Activated CD8-positive, alpha-beta T cell treated with anti-CD3 and anti-CD28 coated beads, Interleukin-2, amount 10 ng/mL, durations not matched to agents 7 days and 5 days (primary cell): ENCODE measurements at regions not wholly inside any gene's neighbourhood (a gene's known extent, or its start where the extent isn't known, plus 50 kb on each side); places are given as distances from the start of the nearest gene placed in this dataset.

Experiments used
- ATAC-seq: fragments of 150-1000 bp; cut with Tn5 transposase; one replicate; pipeline ENCODE4 v1.10.0; 2021; ENCODE audit warnings: moderate library complexity
- CTCF ChIA-PET: fragments of 350-600 bp; sonication (Branson Sonifier 250); formaldehyde crosslinking; loops from one replicate; lab custom pipeline; 2021; ENCODE audit warnings: antibody characterized with exemption; lab: Charles Lee
- POLR2A ChIA-PET: fragments of 350-600 bp; sonication (Branson Sonifier 250); formaldehyde crosslinking; loops from one replicate; lab custom pipeline; 2021; ENCODE audit warnings: antibody characterized with exemption; lab: Charles Lee
- DNase-seq: peaks from one replicate; pipeline ENCODE4 v3.0.0-alpha.2; 2020
- H3K27ac Mint-ChIP-seq: one replicate; pipeline ENCODE4 v1.8.0; 2021; ENCODE audit warnings: mild to moderate bottlenecking, mixed read lengths
- H3K27me3 Mint-ChIP-seq: one replicate; pipeline ENCODE4 v1.8.0; 2021; ENCODE audit warnings: low read depth, mixed read lengths
- H3K36me3 Mint-ChIP-seq: one replicate; pipeline ENCODE4 v1.8.0; 2021; ENCODE audit warnings: low read depth, mixed read lengths
- H3K4me1 Mint-ChIP-seq: one replicate; pipeline ENCODE4 v1.8.0; 2021; ENCODE audit warnings: low read depth, mixed read lengths
- H3K4me3 Mint-ChIP-seq: one replicate; pipeline ENCODE4 v1.8.0; 2021; ENCODE audit warnings: mild to moderate bottlenecking, mixed read lengths
- H3K9me3 Mint-ChIP-seq: one replicate; pipeline ENCODE4 v1.8.0; 2022; ENCODE audit warnings: mixed read lengths; ENCODE audit not compliant: insufficient read depth

DNA sequence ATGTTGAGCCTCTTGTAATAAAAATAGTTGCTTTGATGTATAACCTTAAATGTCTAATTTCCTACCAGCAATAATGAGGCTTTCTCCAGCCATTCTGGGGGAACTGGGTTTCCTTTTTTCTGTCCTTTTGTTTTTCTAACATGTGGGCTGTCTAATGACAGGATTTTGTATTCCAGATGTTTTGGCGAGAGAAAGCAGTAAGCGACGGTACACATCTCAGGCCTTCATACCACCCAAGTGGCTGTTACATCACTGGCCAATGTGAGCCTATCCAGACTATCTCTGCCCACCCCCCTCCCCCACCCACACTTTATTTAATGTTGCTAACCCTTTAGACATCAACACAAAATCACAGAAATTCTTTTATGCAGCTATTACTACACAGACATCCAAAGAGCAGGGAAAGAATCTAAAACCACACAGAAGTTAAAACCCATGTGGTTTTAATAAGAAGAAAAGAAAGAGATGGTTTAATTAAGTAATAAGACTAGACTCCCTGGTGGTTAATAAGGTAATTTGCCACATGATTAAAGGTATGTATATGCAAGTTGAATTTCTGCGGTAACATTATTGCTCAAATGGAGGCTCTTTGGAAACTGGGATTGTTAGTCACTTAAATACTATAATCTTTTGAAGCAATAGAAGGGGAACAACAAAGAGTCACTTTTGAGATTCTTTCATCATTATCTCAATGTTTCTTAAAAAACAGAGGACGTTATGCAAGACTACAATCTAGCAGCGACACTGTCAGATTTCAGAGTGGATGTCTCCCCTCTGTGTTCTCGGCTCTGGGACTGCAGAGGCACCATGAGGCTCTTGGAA, 365.1 kb downstream of the ENC1 start:
- peaks cover 6% of the 10 kb centered on the region for H3K27me3 Mint-ChIP-seq
- no peak overlapping the region for H3K27ac Mint-ChIP-seq
- no peak for DNase-seq
- no peaks in the 10 kb centered on the region for H3K36me3 Mint-ChIP-seq
- no peaks in the 10 kb centered on the region for H3K9me3 Mint-ChIP-seq
- H3K4me1 Mint-ChIP-seq, result no peaks in the 10 kb centered on the region
- no peak for ATAC-seq
- ChIA-PET POLR2A (no interaction called here), CTCF (no interaction called here)
- no peak overlapping the region for H3K4me3 Mint-ChIP-seq

DNA sequence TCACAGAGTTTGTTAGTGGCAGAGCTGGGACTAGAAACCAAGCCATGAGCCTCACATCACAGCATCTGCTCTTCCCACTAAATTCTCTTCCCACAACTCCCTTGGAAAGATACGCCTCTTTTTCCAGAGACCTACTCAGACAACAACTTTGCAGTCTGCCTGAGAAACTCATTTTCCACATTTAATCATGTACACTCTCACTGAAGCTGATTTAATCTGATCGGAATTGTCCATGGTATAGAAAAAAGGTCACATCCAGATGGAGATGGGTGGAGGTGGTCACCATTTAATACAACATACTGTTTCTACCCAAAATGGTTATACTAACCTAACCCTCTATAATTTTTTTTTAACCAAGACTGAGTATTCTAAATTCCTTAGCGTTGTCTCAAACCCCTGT, 366.2 kb downstream of the ENC1 start:
- Mint-ChIP-seq H3K4me3 (no peak overlapping the region), H3K9me3 (no peaks in the 10 kb centered on the region), H3K4me1 (no peaks in the 10 kb centered on the region), H3K36me3 (no peaks in the 10 kb centered on the region), H3K27ac (no peak overlapping the region), H3K27me3 (peaks cover 9% of the 10 kb centered on the region)
- DNase-seq (no peak), ATAC-seq (no peak)
- ChIA-PET CTCF (no interaction called here), POLR2A (no interaction called here)

- H3K36me3 Mint-ChIP-seq, result no peaks in the 10 kb centered on the region
- ATAC-seq (no peak), DNase-seq (no peak)
- H3K4me3 Mint-ChIP-seq, result no peak overlapping the region
- no peaks in the 10 kb centered on the region for H3K9me3 Mint-ChIP-seq
- POLR2A ChIA-PET, result no interaction called here
- CTCF ChIA-PET, result no interaction called here
- peaks cover 5% of the 10 kb centered on the region for H3K27me3 Mint-ChIP-seq
- H3K4me1 Mint-ChIP-seq, result no peaks in the 10 kb centered on the region
- H3K27ac Mint-ChIP-seq, result no peak overlapping the region
These were observed 367.6 kb downstream of the ENC1 start for GRCh38 chr5:74272831-74273451.

DNA sequence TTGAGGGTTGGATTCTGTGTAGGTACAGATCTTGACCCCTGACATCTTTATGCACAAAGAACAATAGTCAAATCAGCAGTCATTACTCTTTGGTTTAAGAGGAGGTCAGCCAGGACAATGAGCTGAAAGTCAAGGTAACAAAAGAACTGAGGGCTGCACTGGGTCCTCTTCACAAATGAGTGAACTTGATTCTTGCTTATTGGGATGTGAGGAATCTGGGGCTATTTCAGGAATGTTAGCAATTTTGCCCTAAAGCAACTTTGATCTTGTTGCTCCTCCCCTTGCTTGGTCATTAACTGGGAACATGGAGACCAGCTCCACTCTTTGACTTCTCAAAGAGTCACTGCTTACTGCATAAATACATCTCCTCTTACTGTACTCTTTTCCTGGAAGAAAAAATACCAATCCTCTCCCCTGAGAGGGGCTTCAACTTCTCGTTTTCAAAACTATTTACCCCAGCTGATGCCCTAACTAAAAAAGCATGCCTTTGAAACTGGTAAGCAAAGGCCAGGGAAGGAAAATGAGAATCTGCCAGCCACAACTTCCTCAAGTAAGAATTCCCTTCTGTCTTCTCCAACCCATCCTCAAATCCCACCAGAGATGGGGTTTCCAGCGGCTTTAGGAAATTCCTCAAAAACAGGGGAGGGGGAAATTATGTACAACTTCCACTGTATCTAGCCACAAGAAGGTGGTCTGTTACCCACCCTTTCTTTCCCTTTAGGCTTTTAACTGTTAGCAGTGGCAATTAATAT, 368.3 kb downstream of the ENC1 start:
- POLR2A ChIA-PET, result no interaction called here
- no peak for ATAC-seq
- DNase-seq, result no peak
- peaks cover 2% of the 10 kb centered on the region for H3K27me3 Mint-ChIP-seq
- no peaks in the 10 kb centered on the region for H3K4me1 Mint-ChIP-seq
- H3K4me3 Mint-ChIP-seq, result no peak overlapping the region
- no peak overlapping the region for H3K27ac Mint-ChIP-seq
- CTCF ChIA-PET, result no interaction called here
- no peaks in the 10 kb centered on the region for H3K36me3 Mint-ChIP-seq
- H3K9me3 Mint-ChIP-seq, result no peaks in the 10 kb centered on the region

- Mint-ChIP-seq H3K9me3 (no peaks in the 10 kb centered on the region), H3K4me3 (no peak overlapping the region), H3K27me3 (peaks cover 2% of the 10 kb centered on the region), H3K4me1 (no peaks in the 10 kb centered on the region), H3K27ac (no peak overlapping the region), H3K36me3 (no peaks in the 10 kb centered on the region)
- POLR2A ChIA-PET, result no interaction called here
- DNase-seq, result no peak
- CTCF ChIA-PET, result no interaction called here
- ATAC-seq, result no peak
These were observed 372.2 kb downstream of the ENC1 start for GRCh38 chr5:74268297-74268696.

- H3K27me3 Mint-ChIP-seq, result peaks cover 2% of the 10 kb centered on the region
- CTCF ChIA-PET, result no interaction called here
- DNase-seq (no peak), ATAC-seq (no peak)
- H3K36me3 Mint-ChIP-seq, result no peaks in the 10 kb centered on the region
- POLR2A ChIA-PET, result no interaction called here
- H3K4me3 Mint-ChIP-seq, result no peak overlapping the region
- H3K4me1 Mint-ChIP-seq, result no peaks in the 10 kb centered on the region
- no peak overlapping the region for H3K27ac Mint-ChIP-seq
- H3K9me3 Mint-ChIP-seq, result no peaks in the 10 kb centered on the region
These were observed 373.7 kb downstream of the ENC1 start for GRCh38 chr5:74266836-74267235.

DNA sequence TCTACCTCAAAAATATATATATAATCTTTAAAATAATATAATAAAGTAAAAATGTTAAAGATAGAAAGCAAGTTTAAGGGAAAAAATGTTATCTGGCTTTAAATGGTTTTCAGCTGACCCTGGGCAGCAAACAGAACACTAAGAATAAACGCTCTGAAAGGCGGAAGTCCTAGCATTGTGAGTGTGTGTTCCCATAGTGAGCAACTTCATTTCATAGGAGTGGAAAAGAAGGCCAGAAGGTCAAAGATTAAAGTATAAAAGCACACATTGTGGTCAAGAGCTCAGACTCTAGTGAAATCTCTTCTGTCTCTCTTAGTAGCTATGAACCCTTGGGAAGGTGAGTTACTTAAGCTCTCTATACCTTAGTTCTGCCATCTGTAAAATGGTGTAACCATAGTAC, 374.4 kb downstream of the ENC1 start:
- no peaks in the 10 kb centered on the region for H3K36me3 Mint-ChIP-seq
- H3K9me3 Mint-ChIP-seq, result no peaks in the 10 kb centered on the region
- CTCF ChIA-PET, result no interaction called here
- H3K4me3 Mint-ChIP-seq, result no peak overlapping the region
- DNase-seq, result no peak
- POLR2A ChIA-PET, result no interaction called here
- H3K27me3 Mint-ChIP-seq, result peaks cover 2% of the 10 kb centered on the region
- H3K4me1 Mint-ChIP-seq, result no peaks in the 10 kb centered on the region
- no peak overlapping the region for H3K27ac Mint-ChIP-seq
- ATAC-seq, result no peak

GRCh38 chr5:74262544-74263207, 377.9 kb downstream of the ENC1 start:
- ChIA-PET POLR2A (no interaction called here), CTCF (no interaction called here)
- Mint-ChIP-seq H3K4me1 (no peaks in the 10 kb centered on the region), H3K36me3 (no peaks in the 10 kb centered on the region), H3K9me3 (no peaks in the 10 kb centered on the region), H3K27me3 (peaks cover 6% of the 10 kb centered on the region), H3K4me3 (no peak overlapping the region), H3K27ac (no peak overlapping the region)
- ATAC-seq (no peak), DNase-seq (no peak)

DNA sequence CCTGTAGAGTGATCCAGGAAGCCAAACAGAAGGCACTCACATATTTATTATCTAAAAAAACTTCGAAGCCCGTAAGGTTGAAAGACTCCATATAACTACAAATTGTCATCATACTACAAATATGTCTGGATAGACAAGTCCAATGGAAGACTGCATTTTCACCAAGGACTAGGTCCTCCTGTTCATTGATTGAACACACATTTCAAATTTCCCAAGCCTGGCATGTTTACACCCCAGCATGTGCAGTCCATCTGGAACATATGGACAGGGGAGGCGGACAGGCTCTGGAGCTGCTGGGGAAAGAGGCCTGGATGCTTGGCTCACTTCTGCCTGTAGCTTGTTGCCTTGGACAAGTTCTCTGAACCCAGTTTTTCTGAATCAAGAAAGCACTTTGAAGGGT, 378.7 kb downstream of the ENC1 start:
- POLR2A ChIA-PET, result no interaction called here
- DNase-seq, result no peak
- H3K27ac Mint-ChIP-seq, result no peak overlapping the region
- H3K9me3 Mint-ChIP-seq, result no peaks in the 10 kb centered on the region
- CTCF ChIA-PET, result no interaction called here
- H3K4me1 Mint-ChIP-seq, result no peaks in the 10 kb centered on the region
- H3K36me3 Mint-ChIP-seq, result no peaks in the 10 kb centered on the region
- no peak for ATAC-seq
- H3K27me3 Mint-ChIP-seq, result peaks cover 6% of the 10 kb centered on the region
- no peak overlapping the region for H3K4me3 Mint-ChIP-seq

DNA sequence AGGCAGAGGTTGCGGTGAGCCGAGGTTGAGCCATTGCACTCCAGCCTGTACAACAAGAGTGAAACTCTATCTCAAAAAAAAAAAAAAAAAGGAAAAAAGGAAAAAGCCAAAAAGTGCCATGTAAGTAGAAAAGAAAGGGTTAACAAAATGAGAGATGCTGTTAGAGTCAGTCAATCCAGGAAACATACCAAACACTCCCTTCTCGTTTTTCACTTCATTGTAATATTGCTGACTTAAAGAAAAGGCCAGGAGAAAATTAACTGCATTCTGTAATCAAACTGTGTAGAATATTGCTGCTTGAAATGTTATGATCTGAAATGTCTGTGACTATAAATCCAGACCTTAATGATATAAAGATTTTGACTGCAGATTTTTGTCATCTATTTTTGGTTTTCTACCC, 379.1 kb downstream of the ENC1 start:
- DNase-seq (no peak), ATAC-seq (no peak)
- ChIA-PET CTCF (no interaction called here), POLR2A (no interaction called here)
- H3K9me3 Mint-ChIP-seq, result no peaks in the 10 kb centered on the region
- H3K4me1 Mint-ChIP-seq, result no peaks in the 10 kb centered on the region
- peaks cover 6% of the 10 kb centered on the region for H3K27me3 Mint-ChIP-seq
- no peaks in the 10 kb centered on the region for H3K36me3 Mint-ChIP-seq
- no peak overlapping the region for H3K4me3 Mint-ChIP-seq
- H3K27ac Mint-ChIP-seq, result no peak overlapping the region

DNA sequence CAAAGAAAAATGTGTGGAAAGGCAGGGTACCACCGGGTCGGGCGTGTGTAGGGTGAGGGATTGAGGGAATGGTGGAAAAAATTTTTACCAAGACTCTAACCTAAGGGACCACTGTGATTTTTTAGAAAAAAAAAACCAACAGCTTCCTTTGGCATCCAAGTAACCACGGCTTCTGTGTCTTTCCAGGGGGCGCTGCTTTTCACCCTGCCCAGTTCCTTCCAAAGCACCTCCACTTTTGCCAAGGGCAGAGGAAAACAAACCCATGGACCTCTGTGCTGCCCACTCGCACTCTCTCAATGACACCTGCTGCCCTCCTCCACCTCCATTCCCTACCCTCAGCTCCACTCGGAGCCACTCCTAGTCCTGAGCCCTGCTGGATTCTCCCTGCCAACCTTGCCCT, 381.0 kb downstream of the ENC1 start:
- H3K4me3 Mint-ChIP-seq, result no peak overlapping the region
- ChIA-PET CTCF (no interaction called here), POLR2A (no interaction called here)
- no peaks in the 10 kb centered on the region for H3K36me3 Mint-ChIP-seq
- H3K9me3 Mint-ChIP-seq, result no peaks in the 10 kb centered on the region
- H3K4me1 Mint-ChIP-seq, result no peaks in the 10 kb centered on the region
- DNase-seq (no peak), ATAC-seq (no peak)
- H3K27ac Mint-ChIP-seq, result no peak overlapping the region
- peaks cover 6% of the 10 kb centered on the region for H3K27me3 Mint-ChIP-seq

GRCh38 chr5:74258314-74258665, 382.2 kb downstream of the ENC1 start:
- ATAC-seq (no peak), DNase-seq (no peak)
- no peaks in the 10 kb centered on the region for H3K36me3 Mint-ChIP-seq
- H3K4me1 Mint-ChIP-seq, result no peaks in the 10 kb centered on the region
- ChIA-PET POLR2A (no interaction called here), CTCF (no interaction called here)
- no peak overlapping the region for H3K27ac Mint-ChIP-seq
- H3K9me3 Mint-ChIP-seq, result no peaks in the 10 kb centered on the region
- peaks cover 6% of the 10 kb centered on the region for H3K27me3 Mint-ChIP-seq
- no peak overlapping the region for H3K4me3 Mint-ChIP-seq
